Body of pancreas (tissue), 4 donors: ENCODE measurements at regions not wholly inside any gene's neighbourhood (a gene's known extent, or its start where the extent isn't known, plus 50 kb on each side); places are given as distances from the start of the nearest gene placed in this dataset.

Experiments used
- POLR2A ChIP-seq, 3 donors: fragments of 450-650 bp; IDR thresholded peaks; one replicate each; pipeline ENCODE4 v1.6.1; 2016; ENCODE audit warnings: antibody characterized with exemption in 3 of 3, mild to moderate bottlenecking in 2 of 3
- TF ChIP-seq, protein P1 (sequence below), 7 experiments: fragments of 450-650 bp in 4 of 7; fragments of 200-600 bp in 3 of 7; sonication (generic) in 3 of 7; IDR thresholded peaks; one replicate each; pipeline ENCODE4 v1.5.1; 2016 to 2019; ENCODE audit warnings: antibody characterized with exemption in 7 of 7

DNA sequence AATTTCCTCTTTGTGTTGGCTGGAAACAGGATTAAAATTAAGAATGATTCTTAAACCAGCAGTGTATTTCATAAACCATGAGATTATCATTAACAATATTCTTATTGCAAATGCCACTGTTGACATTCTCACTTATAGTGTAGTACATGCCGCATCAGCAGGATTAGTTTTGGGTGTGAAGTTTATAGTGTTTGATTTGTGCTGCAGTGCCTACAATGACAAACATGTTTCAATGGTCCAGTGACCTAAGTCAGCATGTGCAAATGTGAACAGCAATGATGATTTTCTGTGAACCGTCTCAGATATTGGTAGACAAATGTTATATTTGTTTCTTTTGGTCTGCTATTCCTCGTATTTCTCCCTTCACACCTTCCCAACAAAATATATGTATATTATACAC lies 49.8 kb upstream of the TDRD3 start:
- TF ChIP-seq, protein P1, sequence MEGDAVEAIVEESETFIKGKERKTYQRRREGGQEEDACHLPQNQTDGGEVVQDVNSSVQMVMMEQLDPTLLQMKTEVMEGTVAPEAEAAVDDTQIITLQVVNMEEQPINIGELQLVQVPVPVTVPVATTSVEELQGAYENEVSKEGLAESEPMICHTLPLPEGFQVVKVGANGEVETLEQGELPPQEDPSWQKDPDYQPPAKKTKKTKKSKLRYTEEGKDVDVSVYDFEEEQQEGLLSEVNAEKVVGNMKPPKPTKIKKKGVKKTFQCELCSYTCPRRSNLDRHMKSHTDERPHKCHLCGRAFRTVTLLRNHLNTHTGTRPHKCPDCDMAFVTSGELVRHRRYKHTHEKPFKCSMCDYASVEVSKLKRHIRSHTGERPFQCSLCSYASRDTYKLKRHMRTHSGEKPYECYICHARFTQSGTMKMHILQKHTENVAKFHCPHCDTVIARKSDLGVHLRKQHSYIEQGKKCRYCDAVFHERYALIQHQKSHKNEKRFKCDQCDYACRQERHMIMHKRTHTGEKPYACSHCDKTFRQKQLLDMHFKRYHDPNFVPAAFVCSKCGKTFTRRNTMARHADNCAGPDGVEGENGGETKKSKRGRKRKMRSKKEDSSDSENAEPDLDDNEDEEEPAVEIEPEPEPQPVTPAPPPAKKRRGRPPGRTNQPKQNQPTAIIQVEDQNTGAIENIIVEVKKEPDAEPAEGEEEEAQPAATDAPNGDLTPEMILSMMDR (IDR thresholded peaks at IDR 0.05): no peak
- no peak for TF ChIP-seq POLR2A (IDR thresholded peaks at IDR 0.05)
